Activated CD4-positive, alpha-beta memory T cell treated with anti-CD3 and anti-CD28 coated beads for 36 hours (primary cell): ENCODE measurements at regions not wholly inside any gene's neighbourhood (a gene's known extent, or its start where the extent isn't known, plus 50 kb on each side); places are given as distances from the start of the nearest gene placed in this dataset.
"Not testable (repeated sequence)": the region's sequence is repeated elsewhere in the genome, so short reads cannot be mapped to it uniquely, and the experiment has no call there.

Experiments used
- CTCF ChIA-PET: fragments of 350-600 bp; sonication (Branson Sonifier 250); formaldehyde crosslinking; loops from one replicate; lab custom pipeline; 2021; ENCODE audit warnings: antibody characterized with exemption, inconsistent platforms; lab: Charles Lee
- POLR2A ChIA-PET: fragments of 350-600 bp; sonication (Branson Sonifier 250); formaldehyde crosslinking; loops from one replicate; lab custom pipeline; 2021; ENCODE audit warnings: antibody characterized with exemption; lab: Charles Lee
- DNase-seq: peaks from one replicate; pipeline ENCODE4 v3.0.0-alpha.2; 2020
- H3K27ac Mint-ChIP-seq: one replicate; pipeline ENCODE4 v1.8.0; 2021; ENCODE audit warnings: mixed read lengths
- H3K27me3 Mint-ChIP-seq: one replicate; pipeline ENCODE4 v1.8.0; 2021; ENCODE audit warnings: mixed read lengths
- H3K36me3 Mint-ChIP-seq: one replicate; pipeline ENCODE4 v1.8.0; 2021; ENCODE audit warnings: mixed read lengths
- H3K4me1 Mint-ChIP-seq: one replicate; pipeline ENCODE4 v1.8.0; 2021; ENCODE audit warnings: low read depth, mixed read lengths
- H3K4me3 Mint-ChIP-seq: one replicate; pipeline ENCODE4 v1.8.0; 2021; ENCODE audit warnings: mild to moderate bottlenecking, mixed read lengths
- H3K9me3 Mint-ChIP-seq: one replicate; pipeline ENCODE4 v1.8.0; 2021; ENCODE audit warnings: mixed read lengths
- intact Hi-C: fragments of 100-400 bp; cut with micrococcal nuclease; formaldehyde crosslinking; loops from one replicate; pipeline ENCODE4 v1.15.1; 2023

DNA sequence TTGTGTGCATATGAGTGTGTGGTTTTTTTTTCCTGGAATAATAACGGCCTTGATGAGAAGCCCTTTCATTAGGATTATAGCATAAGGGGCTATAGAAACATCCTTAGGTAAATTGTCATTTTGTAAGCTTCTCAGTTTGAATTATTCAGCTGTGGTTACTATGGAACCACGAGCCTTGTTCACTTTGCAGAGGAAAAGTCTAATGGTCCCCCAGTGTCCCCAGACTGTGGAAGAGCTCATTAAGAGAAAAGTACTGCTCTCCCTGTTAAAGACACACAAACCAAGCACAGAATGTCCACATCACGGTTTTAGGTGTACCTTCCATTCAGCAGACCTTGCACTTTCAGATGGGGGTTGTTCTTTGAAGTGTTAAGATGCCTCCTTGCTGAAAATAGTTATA is 199.3 kb upstream of the DEPDC1 start:
- H3K27ac Mint-ChIP-seq, result no peak overlapping the region
- intact Hi-C loops, result no loop called here
- no peaks in the 10 kb centered on the region for H3K27me3 Mint-ChIP-seq
- ChIA-PET CTCF (no interaction called here), POLR2A (no interaction called here)
- no peak overlapping the region for H3K4me3 Mint-ChIP-seq
- H3K9me3 Mint-ChIP-seq, result peaks cover 2% of the 10 kb centered on the region
- DNase-seq, result no peak
- no peaks in the 10 kb centered on the region for H3K4me1 Mint-ChIP-seq
- no peaks in the 10 kb centered on the region for H3K36me3 Mint-ChIP-seq

- Mint-ChIP-seq H3K27ac (no peak overlapping the region), H3K36me3 (no peaks in the 10 kb centered on the region)
Observed at GRCh38 chr1:68703921-68704354, 207.1 kb upstream of the DEPDC1 start.

GRCh38 chr1:68704800-68705443 is 208.0 kb upstream of the DEPDC1 start:
- Mint-ChIP-seq H3K27ac (no peak overlapping the region), H3K4me1 (no peaks in the 10 kb centered on the region), H3K27me3 (no peaks in the 10 kb centered on the region), H3K36me3 (no peaks in the 10 kb centered on the region), H3K4me3 (no peak overlapping the region), H3K9me3 (peaks cover 13% of the 10 kb centered on the region)
- ChIA-PET CTCF (no interaction called here), POLR2A (no interaction called here)
- no peak for DNase-seq
- intact Hi-C loops, result no loop called here

More at GRCh38 chr1:68703921-68704354, 207.1 kb upstream of the DEPDC1 start:
- no peak overlapping the region for H3K4me3 Mint-ChIP-seq
- no peak for DNase-seq
- peaks cover 6% of the 10 kb centered on the region for H3K9me3 Mint-ChIP-seq
- intact Hi-C loops, result no loop called here
- H3K4me1 Mint-ChIP-seq, result no peaks in the 10 kb centered on the region
- POLR2A ChIA-PET, result no interaction called here
- CTCF ChIA-PET, result no interaction called here
- no peaks in the 10 kb centered on the region for H3K27me3 Mint-ChIP-seq

DNA sequence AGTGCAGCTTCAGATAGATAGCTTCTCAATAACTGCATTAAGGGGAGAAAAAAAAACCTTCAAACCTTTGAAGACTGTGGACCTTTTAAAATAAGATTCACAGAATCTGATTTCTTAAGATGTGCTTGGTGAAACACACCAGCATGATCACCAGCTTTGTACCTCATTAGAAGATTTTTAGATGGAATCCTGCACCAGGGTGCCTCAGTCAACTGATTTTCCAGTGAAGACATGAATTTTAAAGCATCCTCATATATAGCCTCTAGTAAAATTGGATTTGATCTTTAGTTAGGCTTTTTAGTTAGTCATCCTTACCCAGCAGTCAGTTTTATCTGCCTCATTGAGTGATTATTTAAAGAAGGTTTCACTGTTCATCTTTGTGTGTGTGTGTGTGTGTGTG is 208.6 kb upstream of the DEPDC1 start:
- H3K4me1 Mint-ChIP-seq, result no peaks in the 10 kb centered on the region
- POLR2A ChIA-PET, result no interaction called here
- no peak overlapping the region for H3K27ac Mint-ChIP-seq
- intact Hi-C loops, result no loop called here
- peaks cover 13% of the 10 kb centered on the region for H3K9me3 Mint-ChIP-seq
- CTCF ChIA-PET, result no interaction called here
- H3K36me3 Mint-ChIP-seq, result no peaks in the 10 kb centered on the region
- no peaks in the 10 kb centered on the region for H3K27me3 Mint-ChIP-seq
- no peak for DNase-seq
- H3K4me3 Mint-ChIP-seq, result no peak overlapping the region

DNA sequence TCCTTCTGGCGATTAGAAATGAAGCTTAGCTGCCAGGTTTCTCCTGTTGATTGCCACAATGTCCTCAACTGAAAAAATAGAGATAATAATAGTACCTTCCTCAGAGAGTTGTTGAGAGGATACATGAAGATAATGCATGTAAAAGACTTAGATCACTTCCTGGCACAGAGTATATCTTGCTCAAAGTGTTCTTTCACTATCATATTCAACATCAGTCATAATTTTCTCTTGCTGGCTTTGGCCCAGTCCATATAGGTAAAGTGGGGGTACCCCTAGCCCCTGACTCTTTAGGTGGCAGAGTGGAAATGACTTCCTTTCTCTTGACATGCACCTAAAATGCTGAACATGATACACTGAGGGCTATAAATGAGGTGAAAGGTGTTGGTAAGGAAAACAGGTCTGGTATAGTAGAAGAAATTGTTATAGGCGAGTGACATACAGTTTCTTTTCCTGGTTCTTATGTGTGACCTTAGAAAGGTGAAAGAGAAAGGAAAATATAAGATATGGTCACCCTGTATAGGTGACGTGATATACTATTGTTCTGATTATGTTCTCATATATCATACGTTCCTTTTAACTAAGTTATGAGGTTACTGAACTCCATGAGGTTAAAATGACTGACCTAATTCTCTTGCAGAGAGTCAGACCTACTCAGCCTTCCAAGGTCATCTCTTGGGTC is 209.9 kb upstream of the DEPDC1 start:
- Mint-ChIP-seq H3K27me3 (no peaks in the 10 kb centered on the region), H3K4me1 (no peaks in the 10 kb centered on the region), H3K9me3 (peaks cover 13% of the 10 kb centered on the region), H3K4me3 (no peak overlapping the region), H3K36me3 (no peaks in the 10 kb centered on the region), H3K27ac (no peak overlapping the region)
- no peak for DNase-seq
- intact Hi-C loops, result no loop called here
- ChIA-PET CTCF (no interaction called here), POLR2A (no interaction called here)

DNA sequence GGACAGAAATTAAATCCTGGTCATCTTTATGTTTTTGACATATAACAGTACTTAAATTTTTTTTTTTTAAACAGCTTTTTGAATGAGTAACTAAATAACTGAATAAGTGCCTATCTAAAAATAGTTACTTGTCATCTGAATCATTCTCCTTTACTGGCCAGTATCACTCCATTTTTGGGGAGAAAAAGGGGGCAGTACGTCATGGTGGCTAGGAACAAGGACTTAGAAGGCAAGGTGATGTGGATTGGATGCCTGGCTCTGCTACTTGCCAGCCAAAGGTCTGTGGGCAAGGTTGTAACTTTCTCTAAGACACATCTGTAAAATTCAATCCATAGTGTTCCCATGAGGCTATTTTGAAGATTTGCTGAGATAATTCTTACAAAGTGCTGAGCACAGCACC is 220.4 kb upstream of the DEPDC1 start:
- CTCF ChIA-PET, result no interaction called here
- intact Hi-C loops, result no loop called here
- DNase-seq, result no peak
- peaks cover 5% of the 10 kb centered on the region for H3K9me3 Mint-ChIP-seq
- H3K4me3 Mint-ChIP-seq, result no peak overlapping the region
- no peaks in the 10 kb centered on the region for H3K36me3 Mint-ChIP-seq
- H3K27me3 Mint-ChIP-seq, result no peaks in the 10 kb centered on the region
- POLR2A ChIA-PET, result no interaction called here
- H3K4me1 Mint-ChIP-seq, result no peaks in the 10 kb centered on the region
- no peak overlapping the region for H3K27ac Mint-ChIP-seq

DNA sequence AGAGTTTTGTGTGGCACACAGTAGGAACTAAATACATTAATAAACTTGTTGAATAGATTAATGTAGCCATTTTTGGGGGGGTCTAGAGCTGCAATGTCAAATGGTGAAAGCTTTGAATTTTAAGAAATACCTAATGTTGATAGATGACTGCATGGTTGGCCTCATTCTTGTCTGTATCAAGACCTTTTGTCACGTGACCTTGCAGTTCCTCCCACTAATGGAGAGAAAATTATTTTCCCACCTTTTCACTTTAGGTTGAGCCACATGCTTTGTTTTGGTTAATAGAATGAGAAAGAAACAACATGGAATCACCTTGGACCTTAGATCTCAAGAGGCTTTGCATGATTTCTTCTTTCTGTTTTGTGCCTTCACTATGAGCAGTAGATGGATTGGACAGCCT is 223.6 kb upstream of the DEPDC1 start:
- no peaks in the 10 kb centered on the region for H3K4me1 Mint-ChIP-seq
- no peak for DNase-seq
- intact Hi-C loops, result no loop called here
- POLR2A ChIA-PET, result no interaction called here
- no peaks in the 10 kb centered on the region for H3K36me3 Mint-ChIP-seq
- H3K27ac Mint-ChIP-seq, result no peak overlapping the region
- CTCF ChIA-PET, result no interaction called here
- no peak overlapping the region for H3K4me3 Mint-ChIP-seq
- no peaks in the 10 kb centered on the region for H3K27me3 Mint-ChIP-seq
- H3K9me3 Mint-ChIP-seq, result peaks cover 5% of the 10 kb centered on the region

- no peaks in the 10 kb centered on the region for H3K36me3 Mint-ChIP-seq
- ChIA-PET POLR2A (no interaction called here), CTCF (no interaction called here)
- no peak overlapping the region for H3K27ac Mint-ChIP-seq
- DNase-seq, result no peak
- intact Hi-C loops, result no loop called here
- no peaks in the 10 kb centered on the region for H3K27me3 Mint-ChIP-seq
- no peaks in the 10 kb centered on the region for H3K4me1 Mint-ChIP-seq
- no peak overlapping the region for H3K4me3 Mint-ChIP-seq
- H3K9me3 Mint-ChIP-seq, result peaks cover 3% of the 10 kb centered on the region
Observed at GRCh38 chr1:68723791-68724190, 226.9 kb upstream of the DEPDC1 start.

GRCh38 chr1:68725001-68725752 is 228.3 kb upstream of the DEPDC1 start:
- Mint-ChIP-seq H3K27ac (no peak overlapping the region), H3K27me3 (no peaks in the 10 kb centered on the region), H3K4me3 (no peak overlapping the region), H3K36me3 (no peaks in the 10 kb centered on the region), H3K4me1 (no peaks in the 10 kb centered on the region), H3K9me3 (peaks cover 6% of the 10 kb centered on the region)
- intact Hi-C loops, result no loop called here
- POLR2A ChIA-PET, result no interaction called here
- CTCF ChIA-PET, result no interaction called here
- DNase-seq, result no peak

GRCh38 chr1:68739486-68739885 is 242.6 kb upstream of the DEPDC1 start:
- H3K27ac Mint-ChIP-seq, POLR2A ChIA-PET: not testable (repeated sequence)

DNA sequence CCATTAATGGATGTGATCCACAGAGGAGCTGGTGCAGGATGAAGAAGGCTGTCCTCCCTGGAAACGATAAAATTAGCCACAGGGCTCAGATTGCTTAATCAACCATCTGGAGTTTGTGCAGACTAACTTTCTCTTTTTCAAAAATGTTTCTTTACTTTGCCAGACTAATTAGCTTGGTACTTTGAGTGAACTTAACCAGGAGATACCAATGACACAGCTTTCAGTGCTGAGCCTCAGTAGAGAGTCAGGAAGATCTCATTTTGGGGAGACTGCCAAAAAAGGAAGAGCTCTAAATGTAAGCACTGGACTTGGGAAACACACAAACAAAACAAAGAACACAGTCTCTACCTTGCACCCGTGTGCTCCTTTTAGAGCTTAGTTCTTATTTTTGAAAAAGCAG is 248.1 kb upstream of the DEPDC1 start:
- no peak overlapping the region for H3K4me3 Mint-ChIP-seq
- ChIA-PET CTCF (no interaction called here), POLR2A (no interaction called here)
- H3K27me3 Mint-ChIP-seq, result no peaks in the 10 kb centered on the region
- H3K9me3 Mint-ChIP-seq, result peaks cover 10% of the 10 kb centered on the region
- intact Hi-C loops, result no loop called here
- no peaks in the 10 kb centered on the region for H3K36me3 Mint-ChIP-seq
- no peak overlapping the region for H3K27ac Mint-ChIP-seq
- H3K4me1 Mint-ChIP-seq, result no peaks in the 10 kb centered on the region
- DNase-seq, result no peak

More at GRCh38 chr1:68739486-68739885, 242.6 kb upstream of the DEPDC1 start:
- H3K36me3 Mint-ChIP-seq, H3K4me1 Mint-ChIP-seq, intact Hi-C loops, H3K4me3 Mint-ChIP-seq, DNase-seq, H3K27me3 Mint-ChIP-seq, CTCF ChIA-PET: not testable (repeated sequence)
- H3K9me3 Mint-ChIP-seq, result peaks cover 10% of the 10 kb centered on the region

- no peaks in the 10 kb centered on the region for H3K4me1 Mint-ChIP-seq
- intact Hi-C loops, result no loop called here
- no peaks in the 10 kb centered on the region for H3K36me3 Mint-ChIP-seq
- ChIA-PET POLR2A (no interaction called here), CTCF (no interaction called here)
- DNase-seq, result no peak
- peaks cover 10% of the 10 kb centered on the region for H3K9me3 Mint-ChIP-seq
- H3K27ac Mint-ChIP-seq, result no peak overlapping the region
- no peak overlapping the region for H3K4me3 Mint-ChIP-seq
- no peaks in the 10 kb centered on the region for H3K27me3 Mint-ChIP-seq
Observed at GRCh38 chr1:68745451-68745850, 248.6 kb upstream of the DEPDC1 start.
